Stimulated activated CD8-positive, alpha-beta memory T cell treated with anti-CD3 and anti-CD28 coated beads, Interleukin-7, amount 100 ng/mL, for 24 hours (primary cell): ENCODE measurements at regions not wholly inside any gene's neighbourhood (a gene's known extent, or its start where the extent isn't known, plus 50 kb on each side); places are given as distances from the start of the nearest gene placed in this dataset.
A peak's percentile ranks its signal among the peaks of the same experiment; 100 is the strongest.

Experiments used
- DNase-seq: peaks from one replicate; pipeline ENCODE4 v3.0.0-alpha.2; 2020; ENCODE audit warnings: low read depth

DNA sequence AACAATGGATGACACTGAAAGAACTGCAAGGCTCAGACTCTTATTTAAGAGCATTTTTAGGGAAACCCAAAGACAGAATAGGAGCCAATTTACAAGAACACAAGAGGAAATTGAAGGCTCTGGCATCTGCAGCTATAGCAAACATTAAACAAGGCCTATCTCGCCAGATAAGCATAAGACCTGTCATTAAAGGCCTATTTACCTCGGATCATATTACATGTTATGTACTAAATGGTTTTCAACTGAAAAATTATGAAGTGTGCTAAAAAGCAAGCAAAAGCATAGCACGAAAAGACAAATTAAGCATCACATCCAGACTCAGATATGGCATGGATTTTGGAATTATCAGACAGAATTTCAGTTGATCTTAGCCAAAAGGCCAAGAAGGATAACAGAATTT, 617.1 kb downstream of the SQOR start:
- no peak for DNase-seq

DNA sequence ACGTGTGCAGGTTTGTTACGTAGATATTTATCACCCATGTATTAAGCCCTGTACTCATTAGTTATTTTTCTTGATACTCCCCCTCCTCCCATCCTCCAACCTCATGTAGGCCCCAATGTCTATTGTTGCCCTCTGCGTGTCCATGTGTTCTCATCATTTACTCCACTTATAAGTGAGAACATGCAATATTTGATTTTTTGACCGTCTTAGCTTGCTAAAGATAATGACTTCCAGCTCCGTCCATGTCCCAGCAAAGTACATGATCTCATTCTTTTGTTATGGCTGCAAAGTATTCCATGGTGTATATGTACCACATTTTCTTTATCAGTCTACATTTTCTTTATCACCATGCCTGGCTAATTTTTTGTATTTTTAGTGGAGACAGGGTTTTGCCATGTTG, 623.2 kb downstream of the SQOR start:
- DNase-seq = no peak

DNA sequence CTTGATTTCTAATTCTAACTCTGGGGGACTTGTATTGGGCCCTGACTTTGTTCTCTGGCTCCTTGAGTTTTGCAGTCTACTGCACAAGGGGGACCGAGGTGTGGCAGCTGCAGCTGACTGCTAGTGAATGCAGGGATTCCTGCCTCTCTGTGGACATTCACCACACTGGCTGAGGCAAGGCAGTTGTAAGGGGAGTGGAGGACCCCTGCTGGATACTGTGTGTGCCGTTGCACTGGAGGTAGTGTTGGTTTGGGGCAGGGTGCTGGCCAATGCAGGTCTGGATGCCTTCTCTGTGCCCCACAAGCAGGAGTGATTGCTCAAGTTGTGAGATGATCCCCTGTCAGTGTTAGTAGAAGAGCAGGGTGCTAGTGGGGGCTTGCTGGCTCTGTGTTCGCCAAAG, 626.1 kb downstream of the SQOR start:
- DNase-seq = no peak

DNA sequence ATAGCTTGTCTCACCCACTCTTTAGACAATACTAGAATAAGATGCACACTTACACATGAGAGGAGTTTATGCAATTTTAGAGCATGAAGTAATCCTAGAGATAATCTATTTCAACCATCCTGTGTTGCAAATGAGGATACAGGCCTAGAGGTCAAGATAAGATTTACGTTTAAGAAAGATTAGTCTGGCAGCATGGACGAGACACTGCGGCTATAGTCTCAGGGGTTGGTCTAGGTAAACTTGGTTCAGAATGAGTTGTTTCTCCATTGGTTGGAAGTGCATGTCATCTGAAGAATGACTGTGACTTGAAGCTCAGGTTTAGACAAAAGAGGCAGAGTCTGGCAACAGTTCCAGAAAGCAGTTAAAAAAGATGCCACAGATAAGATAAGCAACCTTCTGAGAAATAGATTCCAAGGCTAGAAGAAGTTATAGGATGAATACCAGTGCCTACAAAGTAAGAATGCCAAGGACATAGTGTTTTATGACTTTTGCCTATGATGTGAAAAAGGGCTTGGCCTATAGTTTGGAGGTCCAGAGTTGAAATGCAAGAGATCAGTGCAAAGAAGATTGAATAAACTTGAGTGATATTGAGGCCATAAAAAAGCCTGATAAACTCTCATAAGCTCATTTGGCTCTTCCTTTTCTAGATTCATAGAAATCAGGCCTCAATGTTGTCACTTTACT, 631.0 kb downstream of the SQOR start:
- DNase-seq = no peak

DNA sequence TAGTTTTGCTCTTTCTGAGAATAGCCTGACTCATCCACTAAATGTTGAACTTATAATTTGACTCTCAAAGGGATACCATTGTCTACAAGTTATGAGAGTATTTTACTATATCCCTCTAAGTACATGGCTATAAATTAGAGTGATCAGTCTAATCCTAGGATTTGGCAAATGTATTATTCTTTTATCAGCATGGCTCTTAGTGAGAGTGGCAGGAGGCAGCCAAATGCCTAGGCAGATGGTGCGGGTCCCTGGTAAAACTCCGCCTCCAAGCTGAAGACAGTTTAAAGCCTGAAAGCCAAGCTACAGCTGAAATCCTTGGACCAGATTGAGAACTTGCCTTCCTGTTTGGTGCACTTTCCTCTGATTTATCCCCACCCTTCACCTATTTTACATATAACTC, 631.8 kb downstream of the SQOR start:
- DNase-seq = no peak

DNA sequence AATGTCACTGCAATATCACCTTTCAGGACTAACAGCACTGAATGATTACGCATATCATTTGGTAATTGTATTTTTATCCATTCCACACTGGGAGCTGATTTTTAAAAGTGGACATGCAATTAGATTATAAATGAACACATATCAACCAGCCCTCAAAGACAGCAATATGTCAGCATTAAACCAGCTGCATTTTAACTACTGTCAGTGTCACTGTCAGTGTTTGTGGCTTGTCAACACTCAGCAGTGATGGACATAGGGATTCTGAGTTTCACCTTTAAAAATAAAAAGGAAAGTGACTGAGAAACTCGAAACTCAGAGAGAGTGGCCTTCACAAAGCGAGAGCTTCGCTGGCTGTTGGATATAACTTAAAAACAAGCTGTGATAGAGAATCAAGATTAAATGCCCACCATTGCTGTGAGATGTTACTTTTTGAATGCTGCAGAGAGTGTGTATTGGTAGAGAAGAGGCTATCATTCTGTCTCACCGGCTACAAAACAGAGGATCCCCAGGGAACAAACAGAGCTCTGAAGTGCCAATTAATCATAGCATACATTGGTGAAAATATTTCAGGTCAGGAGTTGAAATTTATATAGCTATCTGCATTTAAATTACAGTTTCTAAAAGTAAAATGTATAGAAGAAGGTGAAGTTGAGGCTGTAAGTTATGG, 635.8 kb downstream of the SQOR start:
- DNase-seq = no peak

DNA sequence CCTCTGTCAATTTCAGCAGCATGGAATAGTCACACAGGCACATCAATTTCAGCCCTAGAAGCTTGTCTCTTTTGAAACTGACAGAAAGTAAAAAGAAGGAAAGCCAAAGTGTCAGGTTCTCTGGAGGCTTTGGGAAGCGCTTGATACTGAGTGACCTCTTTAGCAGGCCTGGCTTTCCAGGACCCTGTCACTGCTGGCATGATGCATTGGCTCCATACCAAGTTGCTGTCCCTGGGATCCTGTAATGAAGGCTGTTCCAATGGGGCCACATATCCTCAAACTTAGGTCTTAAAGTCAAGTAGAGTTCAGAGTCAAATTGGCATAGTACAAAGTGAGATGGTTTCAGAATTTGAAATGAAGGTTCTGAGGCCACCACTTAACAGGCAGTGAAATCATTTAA, 640.9 kb downstream of the SQOR start:
- DNase-seq = no peak

DNA sequence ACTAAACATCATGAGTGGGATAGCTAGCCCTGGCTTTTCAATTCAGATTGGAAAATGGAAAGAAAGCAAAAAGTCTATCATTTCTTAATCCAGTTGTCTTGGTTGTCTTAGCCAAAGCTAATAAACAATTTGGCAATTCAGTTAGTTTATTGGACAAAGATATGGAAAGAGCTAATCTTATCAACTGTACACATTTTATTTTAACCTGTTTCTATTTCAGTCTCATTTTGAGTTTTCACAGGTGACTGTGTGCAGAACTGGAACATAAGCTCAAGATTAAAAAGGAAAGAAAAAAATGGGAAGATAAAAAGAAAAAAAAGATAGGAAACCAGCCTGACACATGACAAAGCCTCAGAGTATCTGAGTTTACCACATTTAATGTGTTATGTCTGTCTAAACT, 642.6 kb downstream of the SQOR start:
- DNase-seq = no peak

DNA sequence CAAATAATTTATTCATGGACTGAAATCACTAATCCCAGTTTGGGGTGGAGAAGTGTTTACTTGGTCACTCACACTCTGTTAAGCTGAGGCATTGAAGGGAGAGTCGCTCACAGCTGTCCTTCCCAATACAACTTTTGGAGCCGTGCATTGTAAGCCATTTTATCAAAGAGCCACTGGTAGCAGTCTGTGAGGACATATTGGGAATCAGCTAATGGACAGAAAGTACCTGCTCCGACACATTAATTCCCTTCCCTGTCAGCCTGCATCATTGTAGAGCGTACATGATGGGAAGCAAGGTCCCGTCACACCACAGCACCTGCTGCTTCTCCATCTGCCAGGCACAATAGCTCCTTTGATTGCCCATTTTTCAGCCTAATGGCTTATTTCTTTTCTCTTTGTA, 643.2 kb downstream of the SQOR start:
- no peak for DNase-seq

DNA sequence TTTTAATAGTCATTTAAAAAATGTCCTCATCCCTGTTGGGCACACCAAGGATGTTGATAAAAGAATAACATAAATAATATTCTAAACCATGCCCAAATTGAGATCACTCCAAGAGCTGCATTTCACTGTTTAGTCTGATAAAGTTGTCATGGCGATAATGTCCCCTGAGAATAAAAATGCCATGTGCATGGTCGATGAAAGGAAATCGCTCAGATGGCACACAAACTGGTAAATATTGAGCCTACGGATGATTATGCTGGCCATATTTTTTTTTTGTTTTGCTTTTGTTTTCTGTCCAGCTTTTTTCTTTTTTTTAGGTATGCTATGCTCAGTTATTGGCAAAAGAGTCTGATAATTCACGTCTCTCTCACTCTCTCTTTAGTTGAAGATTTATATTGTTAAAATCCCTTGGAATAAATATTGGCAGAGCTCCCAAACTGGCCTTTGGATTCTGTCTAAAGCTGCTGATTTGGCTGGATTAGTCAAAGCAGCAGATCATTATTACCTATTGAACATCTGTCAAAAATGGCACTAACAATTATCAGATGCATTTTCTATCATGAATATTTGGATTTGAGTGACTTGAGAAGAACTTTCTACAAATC, 643.8 kb downstream of the SQOR start:
- no peak for DNase-seq

DNA sequence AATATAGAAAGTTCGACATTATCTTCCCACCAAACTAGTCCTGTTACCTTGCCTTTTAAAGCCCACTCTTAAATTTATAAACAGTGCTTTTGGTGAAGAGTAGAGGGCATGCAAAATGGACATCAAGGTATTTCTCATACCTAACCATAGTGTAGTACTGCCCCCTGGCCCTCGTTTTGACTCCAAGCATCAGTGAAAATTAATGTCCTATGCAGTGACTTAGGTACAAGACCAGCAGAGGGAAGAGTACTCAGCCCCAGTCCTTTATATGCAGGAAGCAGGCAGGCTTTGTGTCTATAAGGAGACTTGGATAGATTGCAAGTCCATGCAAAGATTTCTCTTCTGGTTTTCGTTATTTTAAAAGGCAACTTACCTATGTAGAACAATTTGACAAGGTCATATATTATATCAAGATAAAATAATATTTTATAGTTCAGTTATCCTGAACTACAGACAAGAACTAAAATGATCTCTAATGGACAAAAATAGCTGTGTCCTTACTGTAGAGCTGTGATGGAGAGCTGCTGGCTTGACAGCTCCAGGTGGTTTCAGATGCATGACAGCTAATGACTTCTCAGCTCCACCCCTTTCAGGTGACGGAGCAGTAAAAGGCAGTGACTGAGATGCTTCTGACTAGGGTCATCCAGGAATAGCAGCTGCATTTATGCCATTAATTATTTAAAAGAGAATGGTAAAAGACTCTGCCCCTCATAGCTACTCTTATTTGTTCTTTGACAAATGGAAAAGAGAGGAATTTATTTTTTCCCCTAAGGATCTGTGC, 646.1 kb downstream of the SQOR start:
- no peak for DNase-seq

DNA sequence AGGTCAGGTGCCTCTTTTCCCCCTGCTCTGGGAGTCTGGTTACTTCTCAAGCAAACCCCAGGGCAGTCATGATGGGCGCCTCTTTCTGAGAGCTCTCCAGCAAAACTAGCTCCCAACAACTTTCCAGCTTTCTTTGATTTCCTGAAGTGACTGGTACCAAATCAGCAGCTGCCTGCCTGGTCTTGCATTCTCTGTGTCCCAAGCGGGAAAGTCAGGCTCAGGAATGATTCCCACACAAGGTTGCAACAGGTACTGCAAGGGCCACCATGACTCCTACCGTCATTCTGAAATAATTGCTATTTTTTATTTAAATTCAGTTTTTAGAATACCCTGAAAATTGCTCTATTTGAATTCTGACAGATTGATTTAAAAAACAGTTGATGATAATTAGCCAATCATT, 658.7 kb downstream of the SQOR start:
- no peak for DNase-seq

DNA sequence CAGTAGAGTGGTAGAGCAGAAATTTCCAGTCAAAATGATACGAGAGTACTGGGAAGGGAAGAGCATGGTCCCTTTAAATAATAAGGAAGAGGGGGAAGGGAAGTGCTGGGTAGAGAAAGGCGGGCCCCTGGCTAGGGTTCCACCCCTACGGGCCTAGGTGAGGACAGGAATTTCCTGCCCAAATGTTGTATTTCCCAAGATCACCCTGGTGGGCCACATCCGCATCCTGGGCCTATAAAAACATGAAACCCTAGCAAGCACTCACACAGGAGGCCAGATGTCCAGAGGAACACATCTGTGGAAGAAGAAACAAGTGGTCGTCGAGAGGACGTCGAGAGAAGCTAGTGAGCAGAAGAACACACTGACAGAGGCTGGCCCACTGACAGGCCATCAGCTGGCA, 661.2 kb downstream of the SQOR start:
- no peak for DNase-seq

DNA sequence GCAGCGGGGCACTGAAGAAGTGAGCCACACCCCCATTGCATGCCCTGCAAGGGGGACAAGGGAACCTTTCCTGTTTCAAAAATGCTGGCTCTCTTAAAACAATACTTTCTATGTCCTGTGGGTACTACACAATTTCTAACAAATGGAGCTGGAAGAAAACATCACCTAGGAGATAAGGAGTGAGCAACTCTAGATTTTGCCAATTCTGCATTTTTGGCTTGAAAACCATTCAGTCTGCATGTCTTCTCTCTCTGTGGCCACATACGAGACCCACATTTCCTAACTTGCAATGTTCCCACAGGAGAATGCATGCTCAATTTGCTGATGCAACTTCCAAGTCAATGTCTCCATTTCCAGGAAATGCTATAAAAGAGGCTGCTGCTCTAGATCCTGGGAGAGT, 662.0 kb downstream of the SQOR start:
- DNase-seq = no peak

DNA sequence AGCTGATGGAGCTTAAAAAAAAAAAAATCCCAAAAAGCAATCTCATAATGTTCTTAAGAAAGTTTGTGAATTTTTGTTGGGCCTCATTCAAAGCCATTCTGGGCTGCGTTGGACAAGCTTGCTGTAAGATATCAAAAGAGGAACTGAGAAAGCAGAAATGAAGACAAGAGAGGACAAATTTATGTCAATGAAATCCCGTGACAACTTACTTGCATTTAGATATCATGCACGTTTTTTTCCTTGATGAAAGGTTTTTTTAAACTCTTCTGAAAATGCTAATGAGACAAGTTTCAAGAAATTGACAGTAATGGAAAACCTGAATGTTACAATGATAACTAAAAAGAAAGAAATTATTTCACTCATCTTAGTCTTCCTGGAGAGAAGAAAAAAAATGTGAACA, 662.9 kb downstream of the SQOR start:
- no peak for DNase-seq

DNA sequence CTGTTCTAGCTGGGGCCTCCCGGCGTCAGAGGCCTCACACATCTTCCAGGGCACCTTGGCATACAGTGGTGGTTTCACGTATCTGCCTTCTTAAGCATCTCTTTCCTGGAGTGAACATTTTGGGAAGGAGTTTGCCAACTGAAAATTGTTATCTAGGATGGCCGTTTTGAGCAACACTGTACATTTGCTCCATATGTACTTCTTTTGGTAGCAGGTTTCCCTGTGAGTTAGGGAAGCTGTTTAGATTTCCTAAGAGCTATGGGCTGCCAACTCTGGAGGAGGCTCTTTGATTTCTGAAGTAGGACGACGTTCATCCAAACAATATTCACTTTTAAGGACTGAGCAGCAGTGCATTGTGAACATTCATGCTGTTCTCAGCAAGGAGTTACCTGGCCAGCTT, 665.9 kb downstream of the SQOR start:
- DNase-seq = no peak

DNA sequence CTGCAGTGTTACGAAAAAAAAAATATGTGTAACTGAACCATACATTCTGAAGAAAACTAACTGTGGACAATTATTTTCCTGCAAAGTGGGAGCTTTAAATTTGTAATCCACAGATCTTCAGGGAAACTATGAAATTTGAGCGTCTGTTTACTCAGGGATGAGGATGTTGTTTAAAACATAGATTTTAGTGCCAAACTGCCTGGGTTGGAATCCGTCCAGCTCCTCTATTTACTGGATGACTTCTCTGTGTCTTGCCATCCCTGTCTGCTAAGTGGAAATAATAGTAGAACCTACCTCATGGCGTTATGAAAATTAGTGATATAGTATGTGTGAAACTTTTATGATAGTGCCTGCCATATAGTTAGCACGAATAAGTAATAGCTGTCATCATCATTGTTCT, 666.5 kb downstream of the SQOR start:
- DNase-seq = no peak

DNA sequence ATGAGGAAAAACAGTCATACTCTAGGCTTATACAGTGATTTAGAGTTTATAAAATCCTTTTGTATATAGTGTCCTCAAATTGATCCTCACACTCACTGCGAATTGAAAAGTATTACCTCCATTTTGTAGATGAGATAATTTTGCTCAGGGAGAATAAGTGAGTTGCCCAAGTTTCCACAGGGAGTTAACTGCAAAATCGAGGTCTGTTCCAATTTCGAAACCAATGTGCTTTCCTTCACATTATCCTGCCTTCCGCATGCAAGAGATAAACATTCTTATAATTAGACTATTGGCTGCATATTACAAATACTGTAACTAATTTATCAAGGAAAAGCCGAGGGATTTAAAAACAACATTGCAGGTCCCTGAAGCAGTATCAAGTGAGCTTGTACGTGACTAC, 667.0 kb downstream of the SQOR start:
- DNase-seq = no peak

DNA sequence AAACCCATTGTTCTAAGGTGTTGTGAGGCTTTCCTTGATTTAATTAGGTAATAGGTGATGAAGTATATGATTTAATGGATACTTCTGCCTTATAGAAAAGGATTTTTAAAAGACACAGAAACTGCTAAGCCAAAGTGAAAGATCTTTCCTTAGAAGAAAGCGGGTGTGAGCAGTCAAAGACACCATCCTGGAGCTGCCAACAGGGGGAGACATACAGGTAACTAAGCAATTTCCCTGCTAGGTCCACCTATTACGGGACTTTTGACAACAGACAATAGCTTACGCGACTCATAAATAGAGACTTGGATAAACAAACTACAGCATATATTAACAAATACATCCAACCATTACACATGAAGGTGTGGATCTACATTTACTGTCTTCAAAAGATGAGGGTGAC, 669.5 kb downstream of the SQOR start:
- DNase-seq = no peak

DNA sequence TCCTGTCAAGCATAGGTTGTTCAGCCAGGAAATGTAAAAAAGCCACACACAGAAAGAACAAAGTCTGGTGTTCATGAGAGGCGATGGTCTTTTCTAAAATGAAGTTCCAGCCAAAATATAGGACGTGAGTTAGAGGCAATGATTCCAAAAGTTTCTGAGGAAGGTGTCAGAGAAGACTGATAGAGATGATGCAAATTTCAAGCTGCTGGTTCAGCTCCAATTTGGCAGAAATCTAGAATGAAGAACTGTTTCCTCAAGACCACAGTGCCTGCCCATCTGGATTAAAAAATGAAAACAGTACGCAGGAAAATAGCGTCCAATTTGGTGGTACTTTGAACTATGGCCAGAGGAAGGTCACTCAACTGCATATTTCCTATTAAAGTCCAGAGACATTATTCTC, 672.9 kb downstream of the SQOR start:
- no peak for DNase-seq

DNA sequence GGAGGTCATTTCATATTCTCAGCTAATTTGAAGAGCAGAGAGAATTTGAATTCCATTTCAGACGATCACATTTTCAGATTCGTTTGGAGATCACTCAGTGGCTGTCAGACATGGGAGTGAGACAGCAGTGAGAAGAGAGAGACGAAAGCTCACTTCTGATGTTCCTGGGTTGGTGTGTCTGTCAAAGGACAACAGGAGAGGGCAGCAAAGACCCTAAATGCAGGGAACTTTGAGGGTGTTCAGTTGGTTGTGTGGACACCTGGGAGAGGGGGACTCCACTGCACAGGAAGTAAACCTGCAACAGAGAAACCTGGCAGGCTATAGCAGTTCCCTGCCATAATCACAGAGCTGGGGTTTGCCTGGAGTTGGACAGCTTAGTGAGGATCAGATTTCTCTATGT, 675.1 kb downstream of the SQOR start:
- no peak for DNase-seq

DNA sequence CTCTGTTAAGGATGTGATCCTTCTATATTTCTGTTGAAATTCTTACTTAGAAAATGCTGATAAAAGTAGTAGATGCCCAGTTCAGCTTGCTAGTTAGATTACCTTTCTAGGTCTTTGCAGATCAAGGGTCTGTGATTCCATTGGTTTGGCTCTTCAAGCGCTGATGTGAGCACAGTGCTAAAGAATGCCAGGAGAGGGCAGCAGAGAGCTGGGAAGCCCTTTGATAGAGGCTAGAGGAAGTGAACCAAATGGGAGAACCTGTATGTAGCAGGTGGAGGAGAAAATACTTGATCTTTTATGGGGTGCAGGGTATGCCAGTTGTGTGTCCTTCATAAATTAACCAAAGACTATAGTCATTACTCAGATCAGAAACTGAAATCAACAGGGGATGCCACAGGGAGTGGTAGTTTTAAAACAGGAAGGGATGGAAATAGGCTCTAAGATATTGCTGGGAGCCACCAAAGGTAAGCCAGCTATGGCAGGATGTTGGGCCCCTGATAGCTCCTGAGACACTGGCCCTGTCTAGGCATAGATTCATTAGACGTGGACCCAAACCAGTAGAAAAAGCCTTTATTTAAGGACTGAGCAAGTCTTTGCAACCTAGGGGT, 677.4 kb downstream of the SQOR start:
- DNase-seq = peak; percentile 21

DNA sequence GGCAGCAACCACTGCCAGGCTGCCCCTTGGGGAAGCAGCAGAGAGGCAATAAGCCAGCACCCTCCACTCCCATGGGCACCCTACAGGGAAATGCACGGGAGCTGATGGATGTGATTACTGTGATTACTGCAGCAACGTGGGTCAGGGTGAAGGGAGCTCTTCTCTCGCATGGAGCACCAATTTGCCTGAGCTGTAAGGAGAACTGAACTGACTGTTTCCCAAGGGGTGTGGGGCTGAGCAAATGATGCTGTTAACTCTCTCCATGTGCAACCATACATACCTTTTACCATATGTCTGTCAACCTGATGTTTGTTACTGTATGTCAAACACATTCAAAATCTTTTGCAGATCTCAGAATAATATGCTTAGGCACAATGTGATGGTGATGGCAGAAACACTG, 680.6 kb downstream of the SQOR start:
- DNase-seq = no peak
